AG08395 (cell line): ENCODE measurements at regions not wholly inside any gene's neighbourhood (a gene's known extent, or its start where the extent isn't known, plus 50 kb on each side); places are given as distances from the start of the nearest gene placed in this dataset.
"Not testable (repeated sequence)": the region's sequence is repeated elsewhere in the genome, so short reads cannot be mapped to it uniquely, and the experiment has no call there.

Source experiments
- DNase-seq: peaks from one replicate; pipeline ENCODE4 v3.0.0; 2012; ENCODE audit warnings: mixed read lengths, low spot score

GRCh38 chr1:149229813-149230212 lies 126.5 kb upstream of the NBPF9 start:
- DNase-seq = not testable (repeated sequence)

- DNase-seq = not testable (repeated sequence)
These were observed 131.9 kb upstream of the NBPF9 start for GRCh38 chr1:149234926-149235914.

GRCh38 chr1:149237515-149237914 lies 134.2 kb upstream of the NBPF9 start:
- not testable (repeated sequence) for DNase-seq

- DNase-seq = not testable (repeated sequence)
These were observed 136.7 kb upstream of the NBPF9 start for GRCh38 chr1:149239897-149240508.

GRCh38 chr1:149240530-149240929 lies 137.2 kb upstream of the NBPF9 start:
- DNase-seq = not testable (repeated sequence)

- not testable (repeated sequence) for DNase-seq
These were observed 137.9 kb upstream of the NBPF9 start for GRCh38 chr1:149241272-149241671.

- DNase-seq = not testable (repeated sequence)
These were observed 140.2 kb upstream of the NBPF9 start for GRCh38 chr1:149243572-149243971.

GRCh38 chr1:149244621-149245020 lies 141.3 kb upstream of the NBPF9 start:
- DNase-seq = not testable (repeated sequence)

GRCh38 chr1:149246212-149246611 lies 142.9 kb upstream of the NBPF9 start:
- not testable (repeated sequence) for DNase-seq

- not testable (repeated sequence) for DNase-seq
These were observed 145.3 kb upstream of the NBPF9 start for GRCh38 chr1:149248610-149249009.

GRCh38 chr1:149249850-149250467 lies 146.6 kb upstream of the NBPF9 start:
- not testable (repeated sequence) for DNase-seq

GRCh38 chr1:149254894-149255847 lies 151.8 kb upstream of the NBPF9 start:
- DNase-seq = not testable (repeated sequence)

GRCh38 chr1:149260284-149260683 lies 156.9 kb upstream of the NBPF9 start:
- DNase-seq = not testable (repeated sequence)

GRCh38 chr1:149260736-149261340 lies 157.5 kb upstream of the NBPF9 start:
- DNase-seq = not testable (repeated sequence)

GRCh38 chr1:149267287-149267686 lies 163.9 kb upstream of the NBPF9 start:
- not testable (repeated sequence) for DNase-seq

GRCh38 chr1:149269001-149269702 lies 165.8 kb upstream of the NBPF9 start:
- not testable (repeated sequence) for DNase-seq

- DNase-seq = not testable (repeated sequence)
These were observed 166.5 kb upstream of the NBPF9 start for GRCh38 chr1:149269833-149270232.

GRCh38 chr1:149274493-149274892 lies 171.1 kb upstream of the NBPF9 start:
- DNase-seq = not testable (repeated sequence)

- not testable (repeated sequence) for DNase-seq
These were observed 172.5 kb upstream of the NBPF9 start for GRCh38 chr1:149275802-149276201.

- not testable (repeated sequence) for DNase-seq
These were observed 173.1 kb upstream of the NBPF9 start for GRCh38 chr1:149276496-149276895.
